HG03025 (cell line): ENCODE measurements at regions not wholly inside any gene's neighbourhood (a gene's known extent, or its start where the extent isn't known, plus 50 kb on each side); places are given as distances from the start of the nearest gene placed in this dataset.
"Not testable (repeated sequence)": the region's sequence is repeated elsewhere in the genome, so short reads cannot be mapped to it uniquely, and the experiment has no call there.

ENCODE experiments used
- ATAC-seq: cut with Tn5 transposase; IDR thresholded peaks from one replicate; pipeline ENCODE4 v1.9.1; 2021; ENCODE audit warnings: mild to moderate bottlenecking, moderate library complexity; ENCODE audit not compliant: unreplicated experiment, low FRiP score

GRCh38 chr15:31217067-31217466 lies 109.6 kb upstream of the KLF13 start:
- ATAC-seq = no peak

- no peak for ATAC-seq
Observed at GRCh38 chr15:31217566-31218270, 108.9 kb upstream of the KLF13 start.

- no peak for ATAC-seq
Observed at GRCh38 chr15:31219221-31219620, 107.4 kb upstream of the KLF13 start.

GRCh38 chr15:31221936-31222515 lies 104.6 kb upstream of the KLF13 start:
- no peak for ATAC-seq

- ATAC-seq = no peak
Observed at GRCh38 chr15:31222773-31223341, 103.8 kb upstream of the KLF13 start.

- ATAC-seq = no peak
Observed at GRCh38 chr15:31223478-31224350, 102.9 kb upstream of the KLF13 start.

GRCh38 chr15:31224661-31225060 lies 102.0 kb upstream of the KLF13 start:
- not testable (repeated sequence) for ATAC-seq

GRCh38 chr15:31225356-31225955 lies 101.2 kb upstream of the KLF13 start:
- ATAC-seq = no peak

- no peak for ATAC-seq
Observed at GRCh38 chr15:31226021-31226420, 100.6 kb upstream of the KLF13 start.

GRCh38 chr15:31227235-31227634 lies 99.4 kb upstream of the KLF13 start:
- ATAC-seq = no peak

- no peak for ATAC-seq
Observed at GRCh38 chr15:31228011-31228484, 98.6 kb upstream of the KLF13 start.

- peak; percentile 59 for ATAC-seq
Observed at GRCh38 chr15:31228980-31229826, 97.4 kb upstream of the KLF13 start.

- peak; percentile 66 for ATAC-seq
Observed at GRCh38 chr15:31230630-31231485, 95.8 kb upstream of the KLF13 start.

GRCh38 chr15:31234815-31235214 lies 91.8 kb upstream of the KLF13 start:
- no peak for ATAC-seq

GRCh38 chr15:31235311-31236183 lies 91.1 kb upstream of the KLF13 start:
- ATAC-seq = no peak

- ATAC-seq = no peak
Observed at GRCh38 chr15:31236184-31237042, 90.2 kb upstream of the KLF13 start.

GRCh38 chr15:31237043-31237324 lies 89.7 kb upstream of the KLF13 start:
- no peak for ATAC-seq
